PC-3 (cell line): ENCODE measurements at regions not wholly inside any gene's neighbourhood (a gene's known extent, or its start where the extent isn't known, plus 50 kb on each side); places are given as distances from the start of the nearest gene placed in this dataset.

ENCODE experiments used
- ATAC-seq: fragments of 200-7000 bp; cut with Tn5 transposase; 2 replicates; pipeline ENCODE4 v1.9.1; 2020; ENCODE audit warnings: mild to moderate bottlenecking, moderate library complexity
- BruUV-seq: library from RNA; stranded (reverse); fragments of 400-500 nt; replicated peaks from 2 replicates; lab custom pipeline; 2021; lab: Mats Ljungman, UMichigan
- CTCF ChIA-PET: fragments of 300-600 bp; sonication (Branson Sonifier 250); formaldehyde crosslinking; loops from one replicate; lab custom pipeline; 2022; ENCODE audit warnings: antibody characterized with exemption; lab: Charles Lee
- POLR2A ChIA-PET: fragments of 300-600 bp; sonication (Branson Sonifier 250); formaldehyde crosslinking; loops from one replicate; lab custom pipeline; 2022; ENCODE audit warnings: antibody characterized with exemption; ENCODE audit not compliant: unreplicated experiment; lab: Charles Lee
- DNase-seq: peaks from one replicate; pipeline ENCODE4 v3.0.0-alpha.2; 2015
- H2AFZ ChIP-seq: fragments of 300-600 bp; sonication (generic); 2 replicates; pipeline ENCODE4 v1.6.0; 2016; ENCODE audit warnings: antibody characterized with exemption, low read length
- H3F3A ChIP-seq: fragments of 300-600 bp; sonication (generic); one replicate; pipeline ENCODE4 v1.6.0; 2017; ENCODE audit warnings: antibody characterized with exemption, low read length, control low read depth, mild to moderate bottlenecking; ENCODE audit not compliant: unreplicated experiment
- H3K27ac ChIP-seq: fragments of 300-600 bp; sonication (generic); 2 replicates; pipeline ENCODE4 v1.5.1; 2016; ENCODE audit warnings: mild to moderate bottlenecking, low read length
- H3K27me3 ChIP-seq: fragments of 300-600 bp; sonication (generic); 2 replicates; pipeline ENCODE4 v1.6.1; 2016; ENCODE audit warnings: low read length, mixed read lengths
- H3K36me3 ChIP-seq: fragments of 300-600 bp; sonication (generic); 2 replicates; pipeline ENCODE4 v1.6.1; 2016; ENCODE audit warnings: low read depth, mixed run types, low read length, mixed read lengths
- H3K4me1 ChIP-seq: fragments of 300-600 bp; sonication (generic); 2 replicates; pipeline ENCODE4 v1.5.1; 2016; ENCODE audit warnings: low read length; ENCODE audit not compliant: insufficient read depth
- H3K4me2 ChIP-seq: fragments of 300-600 bp; sonication (generic); 2 replicates; pipeline ENCODE4 v1.6.0; 2016; ENCODE audit warnings: low read length
- H3K4me3 ChIP-seq: fragments of 300-600 bp; sonication (generic); 2 replicates; pipeline ENCODE4 v1.5.1; 2016; ENCODE audit warnings: mild to moderate bottlenecking, low read length, mixed read lengths
- H3K79me2 ChIP-seq: fragments of 300-600 bp; sonication (generic); 2 replicates; pipeline ENCODE4 v1.6.1; 2017; ENCODE audit warnings: low read length, mixed read lengths
- H3K9ac ChIP-seq: fragments of 300-600 bp; sonication (generic); 2 replicates; pipeline ENCODE4 v1.6.0; 2016; ENCODE audit warnings: mild to moderate bottlenecking, low read length
- H3K9me2 ChIP-seq: fragments of 300-600 bp; sonication (generic); replicated peaks from 2 replicates; pipeline ENCODE4 v1.6.1; 2016; ENCODE audit warnings: mixed run types, low read length, mixed read lengths
- H3K9me3 ChIP-seq: fragments of 300-600 bp; sonication (generic); 2 replicates; pipeline ENCODE4 v1.6.1; 2016; ENCODE audit warnings: low read length, mixed read lengths
- H4K20me1 ChIP-seq: fragments of 300-600 bp; sonication (generic); 2 replicates; pipeline ENCODE4 v1.6.1; 2016; ENCODE audit warnings: low read length, mixed read lengths
- CTCF ChIP-seq: fragments of 300-600 bp; sonication (generic); conservative IDR thresholded peaks from 2 replicates; pipeline ENCODE4 v1.5.1; 2017; ENCODE audit warnings: antibody characterized with exemption, low read depth, mild to moderate bottlenecking, low read length
- EZH2 ChIP-seq: fragments of 300-600 bp; sonication (generic); IDR thresholded peaks from one replicate; pipeline ENCODE4 v1.6.1; 2017; ENCODE audit warnings: antibody characterized with exemption, mild to moderate bottlenecking, low read length; ENCODE audit not compliant: unreplicated experiment
- EZH2phosphoT487 ChIP-seq: fragments of 300-600 bp; sonication (generic); IDR thresholded peaks from 2 replicates; pipeline ENCODE4 v1.6.1; 2018; ENCODE audit warnings: mild to moderate bottlenecking, antibody characterized with exemption, low read length, borderline replicate concordance
- intact Hi-C: fragments of 100-400 bp; cut with micrococcal nuclease; formaldehyde crosslinking; loops from 2 replicates; pipeline ENCODE4 v1.9.0; 2023

GRCh38 chr18:6543330-6543908 lies 128.7 kb upstream of the L3MBTL4 start:
- intact Hi-C loops = loop anchor here (1.0 to 5.0 kb wide), 6 partner anchors 187 to 676 kb away; no protein-coding TSS in a partner anchor
- peak; percentile 21; the same call in 1 of the 2 replicates for ATAC-seq
- Histone ChIP-seq H3K27me3 (no peaks in the 10 kb centered on the region), H3K4me1 (peaks cover 17% of the 10 kb centered on the region; the same call in 1 of the 2 replicates), H3K9me3 (no peaks in the 10 kb centered on the region), H4K20me1 (no peaks in the 10 kb centered on the region), H2AFZ (no peak overlapping the region), H3K79me2 (no peaks in the 10 kb centered on the region), H3K9me2 (no peaks in the 10 kb centered on the region), H3K4me2 (no peak overlapping the region), H3K4me3 (no peak overlapping the region), H3K9ac (no peak overlapping the region), H3K27ac (no peak overlapping the region), H3K36me3 (no peaks in the 10 kb centered on the region), H3F3A (no peaks in the 10 kb centered on the region)
- peak; percentile 72 for DNase-seq
- no TSS peak for BruUV-seq
- TF ChIP-seq EZH2 (no peak), CTCF (peak; percentile 77)
- POLR2A ChIA-PET = no interaction called here
- CTCF ChIA-PET = interaction anchor here (0.6 to 1.8 kb wide), 4 partner anchors 175 to 343 kb away, joined by 3 to 15 read pairs (median 4); no protein-coding TSS in a partner anchor

- H3K9me3 ChIP-seq = no peaks in the 10 kb centered on the region
- TF ChIP-seq EZH2 = no peak
- TF ChIP-seq CTCF = no peak
- no peak for TF ChIP-seq EZH2phosphoT487
- intact Hi-C loops = loop anchor here (5.0 kb wide), 1 partner anchor 116 kb away; no protein-coding TSS in a partner anchor
- ChIA-PET POLR2A (no interaction called here), CTCF (no interaction called here)
- no peak for DNase-seq
- H3K9me2 ChIP-seq = no peaks in the 10 kb centered on the region
- H3K4me2 ChIP-seq = no peak overlapping the region
- H3K9ac ChIP-seq = no peak overlapping the region
- BruUV-seq = no TSS peak
- no peaks in the 10 kb centered on the region for H3K27me3 ChIP-seq
- H4K20me1 ChIP-seq = no peaks in the 10 kb centered on the region
- ATAC-seq = no peak
- H3K27ac ChIP-seq = no peak overlapping the region
- H3F3A ChIP-seq = no peaks in the 10 kb centered on the region
- H3K36me3 ChIP-seq = no peaks in the 10 kb centered on the region
- H2AFZ ChIP-seq = no peak overlapping the region
- peaks cover 7% of the 10 kb centered on the region; the same call in 1 of the 2 replicates for H3K4me1 ChIP-seq
- H3K79me2 ChIP-seq = no peaks in the 10 kb centered on the region
- no peak overlapping the region for H3K4me3 ChIP-seq
Measured at GRCh38 chr18:6546229-6546628, 131.5 kb upstream of the L3MBTL4 start.

- no peaks in the 10 kb centered on the region for H3K36me3 ChIP-seq
- H2AFZ ChIP-seq = no peak overlapping the region
- intact Hi-C loops = loop anchor here (1.0 to 5.0 kb wide), 2 partner anchors 115 to 172 kb away; no protein-coding TSS in a partner anchor
- H3F3A ChIP-seq = no peaks in the 10 kb centered on the region
- BruUV-seq = no TSS peak
- H3K4me3 ChIP-seq = no peak overlapping the region
- CTCF ChIA-PET = no interaction called here
- TF ChIP-seq CTCF = no peak
- TF ChIP-seq EZH2phosphoT487 = no peak
- TF ChIP-seq EZH2 = no peak
- no peak overlapping the region for H3K27ac ChIP-seq
- H3K4me2 ChIP-seq = no peak overlapping the region
- POLR2A ChIA-PET = no interaction called here
- no peaks in the 10 kb centered on the region for H3K27me3 ChIP-seq
- DNase-seq (peak; percentile 53), ATAC-seq (peak; percentile 87)
- no peaks in the 10 kb centered on the region for H4K20me1 ChIP-seq
- H3K79me2 ChIP-seq = no peaks in the 10 kb centered on the region
- H3K9ac ChIP-seq = no peak overlapping the region
- peaks cover 7% of the 10 kb centered on the region; the same call in 1 of the 2 replicates for H3K4me1 ChIP-seq
- no peaks in the 10 kb centered on the region for H3K9me3 ChIP-seq
- no peaks in the 10 kb centered on the region for H3K9me2 ChIP-seq
Measured at GRCh38 chr18:6547476-6547875, 132.8 kb upstream of the L3MBTL4 start.
